T-helper 1 cell treated with Interleukin-12 subunit alpha and Interleukin-12 subunit beta and Interleukin-4 antibody, amounts not matched to agents 30 μg/mL and 1 μg/mL, for 36 hours (primary cell): ENCODE measurements at regions not wholly inside any gene's neighbourhood (a gene's known extent, or its start where the extent isn't known, plus 50 kb on each side); places are given as distances from the start of the nearest gene placed in this dataset.
"Not testable (repeated sequence)": the region's sequence is repeated elsewhere in the genome, so short reads cannot be mapped to it uniquely, and the experiment has no call there.

Experiments
- H3K27ac Mint-ChIP-seq: one replicate; pipeline ENCODE4 v1.8.0; 2021; ENCODE audit warnings: mild to moderate bottlenecking, mixed read lengths
- H3K27me3 Mint-ChIP-seq: one replicate; pipeline ENCODE4 v1.8.0; 2021; ENCODE audit warnings: low read depth, mixed read lengths
- H3K36me3 Mint-ChIP-seq: one replicate; pipeline ENCODE4 v1.8.0; 2021; ENCODE audit warnings: low read depth, mixed read lengths
- H3K4me1 Mint-ChIP-seq: one replicate; pipeline ENCODE4 v1.8.0; 2021; ENCODE audit warnings: low read depth, mixed read lengths
- H3K4me3 Mint-ChIP-seq: one replicate; pipeline ENCODE4 v1.8.0; 2021; ENCODE audit warnings: mild to moderate bottlenecking, moderate library complexity, mixed read lengths
- H3K9me3 Mint-ChIP-seq: one replicate; pipeline ENCODE4 v1.8.0; 2021; ENCODE audit warnings: mixed read lengths

GRCh38 chr9:29176231-29176630 is 1603.0 kb upstream of the C9orf72 start:
- Mint-ChIP-seq H3K27me3 (no peaks in the 10 kb centered on the region), H3K4me1 (no peaks in the 10 kb centered on the region), H3K4me3 (no peak overlapping the region), H3K27ac (no peak overlapping the region), H3K9me3 (no peaks in the 10 kb centered on the region), H3K36me3 (no peaks in the 10 kb centered on the region)

GRCh38 chr9:29176786-29177185 is 1603.5 kb upstream of the C9orf72 start:
- Mint-ChIP-seq H3K4me1 (no peaks in the 10 kb centered on the region), H3K36me3 (no peaks in the 10 kb centered on the region), H3K4me3 (no peak overlapping the region), H3K27ac (no peak overlapping the region), H3K9me3 (no peaks in the 10 kb centered on the region), H3K27me3 (no peaks in the 10 kb centered on the region)

GRCh38 chr9:29183971-29184370 is 1610.7 kb upstream of the C9orf72 start:
- Mint-ChIP-seq H3K4me1 (no peaks in the 10 kb centered on the region), H3K4me3 (no peak overlapping the region), H3K27ac (no peak overlapping the region), H3K27me3 (no peaks in the 10 kb centered on the region), H3K36me3 (no peaks in the 10 kb centered on the region), H3K9me3 (no peaks in the 10 kb centered on the region)

GRCh38 chr9:29188771-29189170 is 1615.5 kb upstream of the C9orf72 start:
- H3K4me3 Mint-ChIP-seq, H3K9me3 Mint-ChIP-seq, H3K27ac Mint-ChIP-seq, H3K36me3 Mint-ChIP-seq, H3K27me3 Mint-ChIP-seq, H3K4me1 Mint-ChIP-seq: not testable (repeated sequence)

GRCh38 chr9:29189221-29189620 is 1615.9 kb upstream of the C9orf72 start:
- H3K27ac Mint-ChIP-seq, H3K9me3 Mint-ChIP-seq, H3K27me3 Mint-ChIP-seq, H3K36me3 Mint-ChIP-seq, H3K4me1 Mint-ChIP-seq, H3K4me3 Mint-ChIP-seq: not testable (repeated sequence)

GRCh38 chr9:29198861-29199260 is 1625.6 kb upstream of the C9orf72 start:
- Mint-ChIP-seq H3K4me3 (no peak overlapping the region), H3K27ac (no peak overlapping the region), H3K9me3 (no peaks in the 10 kb centered on the region), H3K36me3 (no peaks in the 10 kb centered on the region), H3K4me1 (no peaks in the 10 kb centered on the region), H3K27me3 (no peaks in the 10 kb centered on the region)

- Mint-ChIP-seq H3K27me3 (no peaks in the 10 kb centered on the region), H3K36me3 (no peaks in the 10 kb centered on the region), H3K4me1 (no peaks in the 10 kb centered on the region), H3K4me3 (no peak overlapping the region), H3K9me3 (no peaks in the 10 kb centered on the region), H3K27ac (no peak overlapping the region)
These were observed 1626.7 kb upstream of the C9orf72 start for GRCh38 chr9:29199975-29200374.

- Mint-ChIP-seq H3K4me3 (no peak overlapping the region), H3K36me3 (no peaks in the 10 kb centered on the region), H3K9me3 (no peaks in the 10 kb centered on the region), H3K27ac (no peak overlapping the region), H3K4me1 (no peaks in the 10 kb centered on the region), H3K27me3 (no peaks in the 10 kb centered on the region)
These were observed 1627.4 kb upstream of the C9orf72 start for GRCh38 chr9:29200650-29201049.

GRCh38 chr9:29203244-29203930 is 1630.1 kb upstream of the C9orf72 start:
- Mint-ChIP-seq H3K9me3 (no peaks in the 10 kb centered on the region), H3K4me1 (no peaks in the 10 kb centered on the region), H3K4me3 (no peak overlapping the region), H3K27ac (no peak overlapping the region), H3K27me3 (no peaks in the 10 kb centered on the region), H3K36me3 (no peaks in the 10 kb centered on the region)

GRCh38 chr9:29208670-29209069 is 1635.4 kb upstream of the C9orf72 start:
- Mint-ChIP-seq H3K27me3 (peaks cover 27% of the 10 kb centered on the region), H3K4me3 (no peak overlapping the region), H3K9me3 (no peaks in the 10 kb centered on the region), H3K27ac (no peak overlapping the region), H3K4me1 (peaks cover 2% of the 10 kb centered on the region), H3K36me3 (no peaks in the 10 kb centered on the region)

GRCh38 chr9:29209748-29210291 is 1636.5 kb upstream of the C9orf72 start:
- Mint-ChIP-seq H3K4me3 (no peak overlapping the region), H3K36me3 (no peaks in the 10 kb centered on the region), H3K4me1 (peaks cover 2% of the 10 kb centered on the region), H3K9me3 (no peaks in the 10 kb centered on the region), H3K27ac (no peak overlapping the region), H3K27me3 (peaks cover 39% of the 10 kb centered on the region)

- Mint-ChIP-seq H3K36me3 (no peaks in the 10 kb centered on the region), H3K9me3 (no peaks in the 10 kb centered on the region), H3K4me3 (no peak overlapping the region), H3K27me3 (peaks cover 48% of the 10 kb centered on the region), H3K4me1 (peaks cover 2% of the 10 kb centered on the region), H3K27ac (no peak overlapping the region)
These were observed 1637.8 kb upstream of the C9orf72 start for GRCh38 chr9:29211003-29211579.

- Mint-ChIP-seq H3K4me3 (no peak overlapping the region), H3K27me3 (peaks cover 52% of the 10 kb centered on the region)
These were observed 1638.5 kb upstream of the C9orf72 start for GRCh38 chr9:29211580-29212396.

GRCh38 chr9:29212397-29213387 is 1639.4 kb upstream of the C9orf72 start:
- H3K27me3 Mint-ChIP-seq, result peaks cover 52% of the 10 kb centered on the region
- peaks cover 2% of the 10 kb centered on the region for H3K4me1 Mint-ChIP-seq
- H3K27ac Mint-ChIP-seq, result no peak overlapping the region
- H3K36me3 Mint-ChIP-seq, result no peaks in the 10 kb centered on the region
- no peak overlapping the region for H3K4me3 Mint-ChIP-seq
- H3K9me3 Mint-ChIP-seq, result no peaks in the 10 kb centered on the region

More at GRCh38 chr9:29211580-29212396, 1638.5 kb upstream of the C9orf72 start:
- Mint-ChIP-seq H3K9me3 (no peaks in the 10 kb centered on the region), H3K4me1 (peaks cover 2% of the 10 kb centered on the region), H3K27ac (no peak overlapping the region), H3K36me3 (no peaks in the 10 kb centered on the region)
